DND-41 (cell line): ENCODE measurements at regions not wholly inside any gene's neighbourhood (a gene's known extent, or its start where the extent isn't known, plus 50 kb on each side); places are given as distances from the start of the nearest gene placed in this dataset.

ENCODE experiments used
- EZH2 ChIP-seq: IDR thresholded peaks from 3 replicates; pipeline ENCODE4 v1.6.1; 2012; ENCODE audit warnings: borderline replicate concordance, low read depth, mild to moderate bottlenecking, moderate library complexity, low read length, inconsistent platforms; ENCODE audit not compliant: severe bottlenecking
- TF ChIP-seq, protein P1 (sequence below): IDR thresholded peaks from 2 replicates; pipeline ENCODE4 v1.5.1; 2012; ENCODE audit warnings: borderline replicate concordance, low read length, moderate library complexity, mild to moderate bottlenecking; ENCODE audit not compliant: poor library complexity, severe bottlenecking; ENCODE audit errors: extremely low read depth

DNA sequence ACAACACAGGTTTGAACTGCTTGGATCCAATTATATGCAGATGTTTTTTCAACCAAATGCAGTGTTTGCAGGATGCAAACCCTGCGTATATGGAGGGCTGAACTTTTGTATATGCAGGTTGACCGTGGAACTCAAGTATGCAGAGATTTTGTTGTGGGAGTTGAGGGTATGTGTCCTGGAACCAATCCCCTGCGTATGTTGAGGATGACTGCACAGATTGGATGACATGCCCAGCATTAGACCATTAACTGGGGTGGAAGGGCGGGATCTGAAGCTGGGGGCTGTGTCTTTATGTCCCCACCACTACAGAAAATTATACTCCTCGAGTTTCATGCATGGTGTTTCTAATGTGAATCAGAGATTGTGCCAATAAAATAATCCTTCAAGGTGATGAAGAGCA is 162.2 kb upstream of the RMST start:
- TF ChIP-seq, protein P1, sequence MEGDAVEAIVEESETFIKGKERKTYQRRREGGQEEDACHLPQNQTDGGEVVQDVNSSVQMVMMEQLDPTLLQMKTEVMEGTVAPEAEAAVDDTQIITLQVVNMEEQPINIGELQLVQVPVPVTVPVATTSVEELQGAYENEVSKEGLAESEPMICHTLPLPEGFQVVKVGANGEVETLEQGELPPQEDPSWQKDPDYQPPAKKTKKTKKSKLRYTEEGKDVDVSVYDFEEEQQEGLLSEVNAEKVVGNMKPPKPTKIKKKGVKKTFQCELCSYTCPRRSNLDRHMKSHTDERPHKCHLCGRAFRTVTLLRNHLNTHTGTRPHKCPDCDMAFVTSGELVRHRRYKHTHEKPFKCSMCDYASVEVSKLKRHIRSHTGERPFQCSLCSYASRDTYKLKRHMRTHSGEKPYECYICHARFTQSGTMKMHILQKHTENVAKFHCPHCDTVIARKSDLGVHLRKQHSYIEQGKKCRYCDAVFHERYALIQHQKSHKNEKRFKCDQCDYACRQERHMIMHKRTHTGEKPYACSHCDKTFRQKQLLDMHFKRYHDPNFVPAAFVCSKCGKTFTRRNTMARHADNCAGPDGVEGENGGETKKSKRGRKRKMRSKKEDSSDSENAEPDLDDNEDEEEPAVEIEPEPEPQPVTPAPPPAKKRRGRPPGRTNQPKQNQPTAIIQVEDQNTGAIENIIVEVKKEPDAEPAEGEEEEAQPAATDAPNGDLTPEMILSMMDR = no peak
- TF ChIP-seq EZH2 = no peak
